A549 (cell line): ENCODE measurements at regions not wholly inside any gene's neighbourhood (a gene's known extent, or its start where the extent isn't known, plus 50 kb on each side); places are given as distances from the start of the nearest gene placed in this dataset.

Experiments used
- ATAC-seq, 2 experiments: fragments of 200-7000 bp in 1 of 2; fragments of >200 bp in 1 of 2; cut with Nextera tagmentation in 1 of 2; cut with Tn5 transposase in 1 of 2; 3 replicates each; pipeline versions ENCODE4 v1.8.0 to v1.9.1; 2018 to 2020; ENCODE audit warnings: mild to moderate bottlenecking in 1 of 2, moderate library complexity in 1 of 2
- CTCF ChIA-PET: fragments of 300-600 bp; sonication (Branson Sonifier 250); formaldehyde crosslinking; extraction: SDS; loops from one replicate; lab custom pipeline; 2021; ENCODE audit warnings: antibody characterized with exemption, inconsistent platforms; lab: Yijun Ruan, JAX
- POLR2A ChIA-PET: fragments of 350-600 bp; formaldehyde crosslinking; extraction: SDS; loops from one replicate; lab custom pipeline; 2021; ENCODE audit warnings: antibody characterized with exemption, inconsistent platforms; lab: Yijun Ruan, JAX
- DNase-seq, 2 experiments: peaks; one replicate each; pipeline versions ENCODE4 v3.0.0 to v3.0.0-alpha.2; 2011 to 2016; ENCODE audit warnings: low read depth in 1 of 2, low spot score in 1 of 2
- FAIRE-seq: peaks from 2 replicates; lab custom pipeline; 2011; peaks lifted over from hg19 to GRCh38; lab: Jason Lieb, UNC
- H3K27ac ChIP-seq, 2 experiments: fragments of >200 bp; sonication (Bioruptor Twin); formaldehyde crosslinking; 3 replicates each; pipeline ENCODE4 v1.5.1; 2016 to 2017
- H3K4me1 ChIP-seq: fragments of >200 bp; sonication (Bioruptor Twin); formaldehyde crosslinking; 3 replicates; pipeline ENCODE4 v1.6.1; 2016
- H3K4me2 ChIP-seq: fragments of >200 bp; sonication (Bioruptor Twin); formaldehyde crosslinking; 3 replicates; pipeline ENCODE4 v1.6.1; 2016
- H3K4me3 ChIP-seq: fragments of >200 bp; sonication (Bioruptor Twin); formaldehyde crosslinking; 3 replicates; pipeline ENCODE4 v1.5.1; 2016
- H3K9me3 ChIP-seq: fragments of >200 bp; sonication (Bioruptor Twin); formaldehyde crosslinking; 3 replicates; pipeline ENCODE4 v1.6.1; 2016
- CBX8 ChIP-seq: fragments of 200-600 bp; sonication (generic); IDR thresholded peaks from 2 replicates; pipeline ENCODE4 v1.6.1; 2016
- CTCF ChIP-seq: fragments of >200 bp; sonication (Bioruptor Twin); formaldehyde crosslinking; IDR thresholded peaks from 3 replicates; pipeline ENCODE4 v1.5.1; 2016
- ELK1 ChIP-seq: fragments of 150-350 bp; IDR thresholded peaks from 2 replicates; pipeline ENCODE4 v1.6.1; 2014; ENCODE audit warnings: low read depth, mild to moderate bottlenecking, low read length
- EP300 ChIP-seq, 2 experiments: fragments of >200 bp; sonication (Bioruptor Twin); formaldehyde crosslinking; IDR thresholded peaks; 2 replicates in 1 of 2; 3 replicates in 1 of 2; pipeline ENCODE4 v1.6.1; 2016 to 2017
- ESRRA ChIP-seq: fragments of 150-350 bp; IDR thresholded peaks from 2 replicates; pipeline ENCODE4 v1.6.1; 2014; ENCODE audit warnings: mild to moderate bottlenecking, low read length, borderline replicate concordance
- JUNB ChIP-seq: fragments of >200 bp; sonication (Bioruptor Twin); formaldehyde crosslinking; IDR thresholded peaks from 2 replicates; pipeline ENCODE4 v1.6.1; 2016
- KDM1A ChIP-seq: fragments of 200-600 bp; sonication (generic); IDR thresholded peaks from 2 replicates; pipeline ENCODE4 v1.6.1; 2016; ENCODE audit warnings: low read depth, mild to moderate bottlenecking
- NPAS2 ChIP-seq: fragments of 250-450 bp; sonication (Bioruptor Pico); IDR thresholded peaks from 2 replicates; pipeline ENCODE4 v1.8.0; 2022; ENCODE audit warnings: mild to moderate bottlenecking, moderate library complexity, borderline replicate concordance
- NR3C1 ChIP-seq: fragments of >200 bp; sonication (Bioruptor Twin); formaldehyde crosslinking; IDR thresholded peaks from 3 replicates; pipeline ENCODE4 v1.6.1; 2017
- PHF8 ChIP-seq: fragments of 200-600 bp; sonication (generic); IDR thresholded peaks from 2 replicates; pipeline ENCODE4 v1.6.1; 2016; ENCODE audit warnings: low read depth, mild to moderate bottlenecking, antibody characterized with exemption, moderate library complexity, borderline replicate concordance
- RARB ChIP-seq: fragments of 250-450 bp; sonication (Bioruptor Pico); IDR thresholded peaks from 2 replicates; pipeline ENCODE4 v1.8.0; 2021; ENCODE audit warnings: mild to moderate bottlenecking, moderate library complexity
- REST ChIP-seq: fragments of 200-600 bp; sonication (generic); IDR thresholded peaks from 2 replicates; pipeline ENCODE4 v1.6.1; 2016; ENCODE audit warnings: antibody characterized with exemption, mild to moderate bottlenecking, moderate library complexity
- SREBF2 ChIP-seq: fragments of 450-650 bp; IDR thresholded peaks from 2 replicates; pipeline ENCODE4 v1.6.1; 2014; ENCODE audit warnings: mild to moderate bottlenecking, moderate library complexity
- USF2 ChIP-seq: fragments of 450-650 bp; IDR thresholded peaks from 2 replicates; pipeline ENCODE4 v1.6.1; 2014; ENCODE audit warnings: antibody characterized with exemption
- WGBS: methylation state at CpG from one replicate; pipeline ENCODE4 v1.1.6; 2017; ENCODE audit errors: missing lambda C conversion rate; 5-methylcytosine and 5-hydroxymethylcytosine counted together

GRCh38 chr15:96500508-96500907, 170.0 kb downstream of the NR2F2 start:
- CTCF ChIA-PET, result no interaction called here

GRCh38 chr15:96501362-96501761, 170.9 kb downstream of the NR2F2 start:
- no peak for FAIRE-seq
- H3K27ac ChIP-seq, result no peak overlapping the region
- 0% methylated on average over 1 of the region's 1 CpG for WGBS
- no peak for ATAC-seq
- H3K4me3 ChIP-seq, result no peak overlapping the region
- TF ChIP-seq ELK1 (no peak), KDM1A (no peak), RARB (CRISPR knock-in tag) (no peak), CBX8 (no peak), SREBF2 (no peak), EP300 (IDR thresholded peaks at IDR 0.05) (no peak), USF2 (no peak), ESRRA (no peak)
- TF ChIP-seq, all 56 proteins: peak for 0
- ChIA-PET POLR2A (no interaction called here), CTCF (no interaction called here)
- no peaks in the 10 kb centered on the region for H3K4me1 ChIP-seq
- H3K4me2 ChIP-seq, result no peak overlapping the region
- no peak for DNase-seq
- no peaks in the 10 kb centered on the region for H3K9me3 ChIP-seq

More at GRCh38 chr15:96500508-96500907, 170.0 kb downstream of the NR2F2 start:
- ATAC-seq (no peak), DNase-seq (no peak), FAIRE-seq (no peak)
- Histone ChIP-seq H3K9me3 (no peaks in the 10 kb centered on the region), H3K4me1 (no peaks in the 10 kb centered on the region), H3K4me3 (no peak overlapping the region), H3K4me2 (no peak overlapping the region), H3K27ac (no peak overlapping the region)
- 3% methylated on average over 5 of the region's 5 CpGs for WGBS
- TF ChIP-seq REST (no peak), CBX8 (no peak), JUNB (no peak)
- POLR2A ChIA-PET, result no interaction called here

GRCh38 chr15:96502196-96502595, 171.7 kb downstream of the NR2F2 start:
- FAIRE-seq (no peak), ATAC-seq (no peak), DNase-seq (no peak)
- ChIA-PET CTCF (no interaction called here), POLR2A (no interaction called here)
- Histone ChIP-seq H3K9me3 (no peaks in the 10 kb centered on the region), H3K27ac (no peak overlapping the region), H3K4me2 (no peak overlapping the region), H3K4me3 (no peak overlapping the region), H3K4me1 (no peaks in the 10 kb centered on the region)
- 8% methylated on average over 4 of the region's 4 CpGs for WGBS
- TF ChIP-seq JUNB (no peak), NR3C1 (no peak)

- ChIA-PET CTCF (no interaction called here), POLR2A (no interaction called here)
- ATAC-seq, result no peak
- DNase-seq, result no peak
- Histone ChIP-seq H3K9me3 (no peaks in the 10 kb centered on the region), H3K27ac (no peak overlapping the region), H3K4me2 (no peak overlapping the region), H3K4me3 (no peak overlapping the region), H3K4me1 (no peaks in the 10 kb centered on the region)
- WGBS, result 3% methylated on average over 7 of the region's 7 CpGs
- FAIRE-seq, result no peak
- no peak for TF ChIP-seq CTCF
- no peak for TF ChIP-seq NPAS2
- no peak for TF ChIP-seq PHF8
Observed at GRCh38 chr15:96503276-96503675, 172.8 kb downstream of the NR2F2 start.
